Endodermal cell (in vitro differentiated cells): ENCODE measurements at regions not wholly inside any gene's neighbourhood (a gene's known extent, or its start where the extent isn't known, plus 50 kb on each side); places are given as distances from the start of the nearest gene placed in this dataset.

Source experiments
- DNase-seq: peaks from one replicate; pipeline ENCODE4 v3.0.0-alpha.2; 2017
- H3K27ac ChIP-seq: 2 replicates; pipeline ENCODE4 v1.5.1; 2013; ENCODE audit warnings: mild to moderate bottlenecking, low read depth, low read length, moderate library complexity
- H3K27me3 ChIP-seq: 2 replicates; pipeline ENCODE4 v1.6.1; 2013; ENCODE audit warnings: mild to moderate bottlenecking, low read length, moderate library complexity; ENCODE audit not compliant: insufficient read depth, control insufficient read depth, poor library complexity, severe bottlenecking
- H3K36me3 ChIP-seq: 2 replicates; pipeline ENCODE4 v1.7.0; 2013; ENCODE audit warnings: mild to moderate bottlenecking, low read length, moderate library complexity; ENCODE audit not compliant: control insufficient read depth, insufficient read depth
- H3K4me1 ChIP-seq: one replicate; pipeline ENCODE4 v1.7.0; 2013; ENCODE audit warnings: low read length; ENCODE audit not compliant: control insufficient read depth, insufficient read depth
- H3K4me3 ChIP-seq: 2 replicates; pipeline ENCODE4 v1.5.1; 2013; ENCODE audit warnings: mild to moderate bottlenecking, low read length, moderate library complexity
- H3K9ac ChIP-seq: 2 replicates; pipeline ENCODE4 v1.6.1; 2013; ENCODE audit warnings: mild to moderate bottlenecking, low read length, moderate library complexity; ENCODE audit not compliant: poor library complexity, severe bottlenecking; ENCODE audit errors: extremely low read depth
- H3K9me3 ChIP-seq: 2 replicates; pipeline ENCODE4 v1.6.1; 2013; ENCODE audit warnings: mild to moderate bottlenecking, low read length, moderate library complexity; ENCODE audit not compliant: control insufficient read depth
- H3K27ac Mint-ChIP-seq: 2 replicates; pipeline ENCODE4 v1.8.0; 2020; ENCODE audit warnings: mixed read lengths
- H3K27me3 Mint-ChIP-seq: 2 replicates; pipeline ENCODE4 v1.8.0; 2021; ENCODE audit warnings: mild to moderate bottlenecking, mixed read lengths; ENCODE audit not compliant: insufficient read depth
- H3K36me3 Mint-ChIP-seq: 2 replicates; pipeline ENCODE4 v1.8.0; 2020; ENCODE audit warnings: low read depth, mixed read lengths
- H3K4me1 Mint-ChIP-seq: 2 replicates; pipeline ENCODE4 v1.8.0; 2020; ENCODE audit warnings: mixed read lengths
- H3K4me3 Mint-ChIP-seq: 2 replicates; pipeline ENCODE4 v1.8.0; 2020; ENCODE audit warnings: mild to moderate bottlenecking, moderate library complexity, mixed read lengths
- H3K9me3 Mint-ChIP-seq: 2 replicates; pipeline ENCODE4 v1.8.0; 2020; ENCODE audit warnings: mild to moderate bottlenecking, mixed read lengths
- WGBS, 2 experiments: methylation state at CpG; one replicate each; pipeline versions ENCODE4 v1.1.5 to v1.1.7; 2013; ENCODE audit warnings: missing lambda C conversion rate in 2 of 2, mixed read lengths in 1 of 2; ENCODE audit not compliant: insufficient coverage in 1 of 2, insufficient read length in 1 of 2; 5-methylcytosine and 5-hydroxymethylcytosine counted together
- TF ChIP-seq, protein P1 (sequence below): fragments of 200-600 bp; sonication (generic); conservative IDR thresholded peaks from 2 replicates; pipeline ENCODE4 v1.5.0; 2021; ENCODE audit warnings: antibody characterized with exemption, mild to moderate bottlenecking

GRCh38 chr12:13735734-13736133 is 245.7 kb downstream of the GRIN2B start:
- Mint-ChIP-seq H3K27me3 (peaks cover 90% of the 10 kb centered on the region), H3K36me3 (no peaks in the 10 kb centered on the region), H3K9me3 (no peaks in the 10 kb centered on the region), H3K4me3 (no peak overlapping the region), H3K27ac (no peak overlapping the region), H3K4me1 (peaks cover 2% of the 10 kb centered on the region)
- no peaks in the 10 kb centered on the region for H3K36me3 ChIP-seq
- no peak overlapping the region for H3K4me3 ChIP-seq
- DNase-seq, result no peak
- no peaks in the 10 kb centered on the region for H3K4me1 ChIP-seq
- H3K9me3 ChIP-seq, result no peaks in the 10 kb centered on the region
- peaks cover 17% of the 10 kb centered on the region for H3K27me3 ChIP-seq
- TF ChIP-seq, protein P1, sequence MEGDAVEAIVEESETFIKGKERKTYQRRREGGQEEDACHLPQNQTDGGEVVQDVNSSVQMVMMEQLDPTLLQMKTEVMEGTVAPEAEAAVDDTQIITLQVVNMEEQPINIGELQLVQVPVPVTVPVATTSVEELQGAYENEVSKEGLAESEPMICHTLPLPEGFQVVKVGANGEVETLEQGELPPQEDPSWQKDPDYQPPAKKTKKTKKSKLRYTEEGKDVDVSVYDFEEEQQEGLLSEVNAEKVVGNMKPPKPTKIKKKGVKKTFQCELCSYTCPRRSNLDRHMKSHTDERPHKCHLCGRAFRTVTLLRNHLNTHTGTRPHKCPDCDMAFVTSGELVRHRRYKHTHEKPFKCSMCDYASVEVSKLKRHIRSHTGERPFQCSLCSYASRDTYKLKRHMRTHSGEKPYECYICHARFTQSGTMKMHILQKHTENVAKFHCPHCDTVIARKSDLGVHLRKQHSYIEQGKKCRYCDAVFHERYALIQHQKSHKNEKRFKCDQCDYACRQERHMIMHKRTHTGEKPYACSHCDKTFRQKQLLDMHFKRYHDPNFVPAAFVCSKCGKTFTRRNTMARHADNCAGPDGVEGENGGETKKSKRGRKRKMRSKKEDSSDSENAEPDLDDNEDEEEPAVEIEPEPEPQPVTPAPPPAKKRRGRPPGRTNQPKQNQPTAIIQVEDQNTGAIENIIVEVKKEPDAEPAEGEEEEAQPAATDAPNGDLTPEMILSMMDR, result no peak
- WGBS, 2 experiments, result 89 to 98% methylated on average over 4 to 5 of the region's 5 CpGs
- no peak overlapping the region for H3K9ac ChIP-seq
- no peak overlapping the region for H3K27ac ChIP-seq

- Histone ChIP-seq H3K36me3 (no peaks in the 10 kb centered on the region), H3K4me3 (no peak overlapping the region), H3K27me3 (peaks cover 17% of the 10 kb centered on the region), H3K9ac (no peak overlapping the region), H3K27ac (no peak overlapping the region), H3K9me3 (no peaks in the 10 kb centered on the region), H3K4me1 (no peaks in the 10 kb centered on the region)
- Mint-ChIP-seq H3K36me3 (no peaks in the 10 kb centered on the region), H3K9me3 (no peaks in the 10 kb centered on the region), H3K4me1 (peaks cover 3% of the 10 kb centered on the region), H3K27ac (no peak overlapping the region), H3K27me3 (peaks cover 88% of the 10 kb centered on the region), H3K4me3 (no peak overlapping the region)
- TF ChIP-seq, protein P1, result no peak
- 85 to 93% methylated on average over 2 of the region's 2 CpGs for WGBS, 2 experiments
- no peak for DNase-seq
Observed at GRCh38 chr12:13734584-13735152, 246.7 kb downstream of the GRIN2B start.

DNA sequence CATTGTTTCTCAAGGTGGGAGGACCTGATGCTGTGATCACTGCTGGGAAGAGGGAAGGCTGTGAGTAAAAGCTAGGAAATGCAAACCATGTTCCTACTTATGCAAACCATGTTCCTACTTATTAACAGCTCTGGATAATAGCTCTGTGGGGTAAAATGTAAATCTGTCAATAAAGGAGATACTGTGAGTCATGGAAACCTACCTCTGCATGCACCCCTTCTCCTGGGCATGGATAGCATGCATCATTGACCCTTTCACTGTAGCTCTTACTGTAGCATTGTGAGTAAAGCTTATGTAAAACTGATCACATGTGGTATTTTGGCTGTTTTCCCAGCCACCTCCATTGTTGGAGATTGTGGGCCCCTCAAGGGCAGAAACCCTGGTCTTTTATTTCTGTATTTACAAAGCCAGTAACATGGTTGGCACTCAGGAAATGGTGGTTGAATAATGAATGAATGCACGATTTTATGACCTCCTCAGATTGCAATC is 253.7 kb downstream of the GRIN2B start:
- H3K36me3 Mint-ChIP-seq, result no peaks in the 10 kb centered on the region

More for the DNA sequence above, 253.7 kb downstream of the GRIN2B start:
- peak; percentile 63 for DNase-seq
- no peak overlapping the region for H3K4me3 Mint-ChIP-seq
- Histone ChIP-seq H3K27me3 (no peaks in the 10 kb centered on the region), H3K36me3 (no peaks in the 10 kb centered on the region), H3K4me3 (no peak overlapping the region), H3K27ac (no peak overlapping the region), H3K4me1 (no peaks in the 10 kb centered on the region), H3K9ac (no peak overlapping the region), H3K9me3 (no peaks in the 10 kb centered on the region)
- H3K4me1 Mint-ChIP-seq, result peaks cover 22% of the 10 kb centered on the region
- TF ChIP-seq, protein P1, result no peak
- no peaks in the 10 kb centered on the region for H3K9me3 Mint-ChIP-seq
- WGBS, 2 experiments, result 38% methylated on average over 1 of the region's 1 CpG; no CpG with 5 or more reads in 1 of the 2 experiments
- H3K27me3 Mint-ChIP-seq, result peaks cover 82% of the 10 kb centered on the region
- no peak overlapping the region for H3K27ac Mint-ChIP-seq
